IMR-90 (cell line): ENCODE measurements at regions not wholly inside any gene's neighbourhood (a gene's known extent, or its start where the extent isn't known, plus 50 kb on each side); places are given as distances from the start of the nearest gene placed in this dataset.

Experiments
- ATAC-seq: fragments of 200-7000 bp; cut with Tn5 transposase; 2 replicates; pipeline ENCODE4 v1.9.1; 2020; ENCODE audit warnings: low read depth, mild to moderate bottlenecking, moderate library complexity
- BruUV-seq: library from RNA; stranded (reverse); fragments of 400-500 nt; replicated peaks from 2 replicates; lab custom pipeline; 2021; lab: Mats Ljungman, UMichigan
- CTCF ChIA-PET: fragments of 300-600 bp; formaldehyde crosslinking; extraction: SDS; loops from one replicate; lab custom pipeline; 2021; ENCODE audit warnings: antibody characterized with exemption; lab: Yijun Ruan, JAX
- POLR2A ChIA-PET: fragments of 300-600 bp; sonication (Branson Sonifier 250); formaldehyde crosslinking; loops from one replicate; lab custom pipeline; 2022; ENCODE audit warnings: antibody characterized with exemption; ENCODE audit not compliant: unreplicated experiment; lab: Charles Lee
- DNase-seq: peaks from one replicate; pipeline ENCODE4 v3.0.0; 2013
- H2AFZ ChIP-seq: replicated peaks from 2 replicates; pipeline ENCODE3; 2013; ENCODE audit warnings: low read length, mild to moderate bottlenecking; ENCODE audit not compliant: poor library complexity
- H2AK5ac ChIP-seq: 2 replicates; pipeline ENCODE4 v1.6.1; 2013; ENCODE audit warnings: low read depth, low read length, inconsistent platforms
- H2AK9ac ChIP-seq: replicated peaks from 2 replicates; pipeline ENCODE3; 2013; ENCODE audit warnings: mild to moderate bottlenecking, low read depth, low read length, moderate library complexity; ENCODE audit not compliant: poor library complexity
- H2BK120ac ChIP-seq: 2 replicates; pipeline ENCODE4 v1.6.1; 2013; ENCODE audit warnings: low read depth, low read length, inconsistent platforms
- H2BK15ac ChIP-seq: 3 replicates; pipeline ENCODE4 v1.6.1; 2013; ENCODE audit warnings: low read depth, low read length, inconsistent platforms
- H2BK20ac ChIP-seq: 2 replicates; pipeline ENCODE4 v1.6.1; 2013; ENCODE audit warnings: low read depth, mild to moderate bottlenecking, inconsistent platforms, low read length, moderate library complexity
- H2BK5ac ChIP-seq: 2 replicates; pipeline ENCODE4 v1.6.1; 2013; ENCODE audit warnings: mild to moderate bottlenecking, low read depth, low read length, inconsistent platforms; ENCODE audit not compliant: poor library complexity, severe bottlenecking
- H3K14ac ChIP-seq: replicated peaks from 2 replicates; pipeline ENCODE4 v1.6.1; 2013; ENCODE audit warnings: low read depth, low read length, inconsistent platforms
- H3K18ac ChIP-seq: 2 replicates; pipeline ENCODE4 v1.6.1; 2013; ENCODE audit warnings: low read depth, low read length, control low read depth
- H3K23ac ChIP-seq: 2 replicates; pipeline ENCODE4 v1.6.1; 2013; ENCODE audit warnings: low read depth, low read length, inconsistent platforms
- H3K27ac ChIP-seq: 2 replicates; pipeline ENCODE4 v1.5.1; 2013; ENCODE audit warnings: mild to moderate bottlenecking, control low read depth, low read length; ENCODE audit not compliant: insufficient read depth
- H3K27me3 ChIP-seq: 2 replicates; pipeline ENCODE4 v1.6.1; 2013; ENCODE audit warnings: low read length; ENCODE audit not compliant: control insufficient read depth, insufficient read depth
- H3K36me3 ChIP-seq: 2 replicates; pipeline ENCODE4 v1.6.1; 2013; ENCODE audit warnings: low read length, mixed read lengths; ENCODE audit not compliant: control insufficient read depth, insufficient read depth
- H3K4ac ChIP-seq: 2 replicates; pipeline ENCODE4 v1.6.1; 2013; ENCODE audit warnings: low read depth, low read length, inconsistent platforms
- H3K4me1 ChIP-seq: 2 replicates; pipeline ENCODE4 v1.6.1; 2013; ENCODE audit warnings: low read length, mixed read lengths; ENCODE audit not compliant: control insufficient read depth, insufficient read depth
- H3K4me2 ChIP-seq: 2 replicates; pipeline ENCODE4 v1.6.1; 2013; ENCODE audit warnings: low read depth, mild to moderate bottlenecking, control low read depth, low read length, moderate library complexity
- H3K4me3 ChIP-seq: 2 replicates; pipeline ENCODE4 v1.5.1; 2013; ENCODE audit warnings: low read depth, mild to moderate bottlenecking, control low read depth, low read length, moderate library complexity; ENCODE audit not compliant: insufficient read depth
- H3K56ac ChIP-seq: 2 replicates; pipeline ENCODE4 v1.6.1; 2013; ENCODE audit warnings: low read length, inconsistent platforms; ENCODE audit not compliant: insufficient read depth; ENCODE audit errors: extremely low read depth
- H3K79me1 ChIP-seq, 2 experiments: 2 replicates each; pipeline ENCODE4 v1.6.1; 2013; ENCODE audit warnings: low read length in 2 of 2, inconsistent platforms in 1 of 2, low read depth in 1 of 2
- H3K9ac ChIP-seq: 2 replicates; pipeline ENCODE4 v1.6.1; 2013; ENCODE audit warnings: low read depth, low read length, control low read depth
- H3K9me1 ChIP-seq: 2 replicates; pipeline ENCODE4 v1.6.1; 2013; ENCODE audit warnings: low read length, inconsistent platforms; ENCODE audit not compliant: insufficient read depth
- H3K9me3 ChIP-seq: 2 replicates; pipeline ENCODE4 v1.6.1; 2013; ENCODE audit warnings: low read length; ENCODE audit not compliant: control insufficient read depth, insufficient read depth
- H4K20me1 ChIP-seq: 2 replicates; pipeline ENCODE4 v1.6.1; 2013; ENCODE audit warnings: low read length, inconsistent platforms; ENCODE audit not compliant: insufficient read depth
- H4K5ac ChIP-seq: 2 replicates; pipeline ENCODE4 v1.6.1; 2013; ENCODE audit warnings: mild to moderate bottlenecking, low read depth, low read length, control low read depth
- H4K8ac ChIP-seq, 2 experiments: 2 replicates each; pipeline ENCODE4 v1.6.1; 2013; ENCODE audit warnings: low read depth in 2 of 2, low read length in 2 of 2, control low read depth in 1 of 2, inconsistent platforms in 1 of 2
- H4K91ac ChIP-seq: 2 replicates; pipeline ENCODE4 v1.6.1; 2013; ENCODE audit warnings: low read depth, low read length, inconsistent platforms; ENCODE audit not compliant: insufficient read depth
- BHLHE40 ChIP-seq: fragments of 150-350 bp; IDR thresholded peaks from 2 replicates; pipeline ENCODE4 v1.6.1; 2016; ENCODE audit warnings: mild to moderate bottlenecking, low read depth, low read length
- MAFK ChIP-seq: IDR thresholded peaks from 2 replicates; pipeline ENCODE4 v1.6.1; 2012; ENCODE audit warnings: low read depth, low read length, improper control_type of control experiment
- RCOR1 ChIP-seq: IDR thresholded peaks from 2 replicates; pipeline ENCODE4 v1.6.1; 2012; ENCODE audit warnings: mild to moderate bottlenecking, low read length, improper control_type of control experiment; ENCODE audit not compliant: insufficient replicate concordance
- RFX5 ChIP-seq: IDR thresholded peaks from 2 replicates; pipeline ENCODE4 v1.8.0; 2012; ENCODE audit warnings: low read depth, mild to moderate bottlenecking, low read length, moderate library complexity
- WGBS, 2 experiments: methylation state at CpG; one replicate each; pipeline versions ENCODE4 v1.1.5 to v1.1.7; 2013; ENCODE audit warnings: missing lambda C conversion rate in 2 of 2; ENCODE audit not compliant: insufficient read length in 1 of 2; ENCODE audit errors: extremely low coverage in 2 of 2; 5-methylcytosine and 5-hydroxymethylcytosine counted together
- dilution Hi-C: fragments of 300-500 bp; cut with HindIII; formaldehyde crosslinking; loops from one replicate; pipeline ENCODE4 v1.14.3; 2018; ENCODE audit warnings: low sequenced_read_pairs; ENCODE audit not compliant: unreplicated experiment
- in situ Hi-C: fragments of 300-500 bp; cut with MboI; formaldehyde crosslinking; loops from 3 replicates; pipeline ENCODE4 v1.14.3; 2019; ENCODE audit warnings: low sequenced_read_pairs, inconsistent platforms, mixed read lengths
- intact Hi-C: fragments of 100-400 bp; cut with micrococcal nuclease; formaldehyde crosslinking; loops from 2 replicates; pipeline ENCODE4 v1.10.0; 2022

DNA sequence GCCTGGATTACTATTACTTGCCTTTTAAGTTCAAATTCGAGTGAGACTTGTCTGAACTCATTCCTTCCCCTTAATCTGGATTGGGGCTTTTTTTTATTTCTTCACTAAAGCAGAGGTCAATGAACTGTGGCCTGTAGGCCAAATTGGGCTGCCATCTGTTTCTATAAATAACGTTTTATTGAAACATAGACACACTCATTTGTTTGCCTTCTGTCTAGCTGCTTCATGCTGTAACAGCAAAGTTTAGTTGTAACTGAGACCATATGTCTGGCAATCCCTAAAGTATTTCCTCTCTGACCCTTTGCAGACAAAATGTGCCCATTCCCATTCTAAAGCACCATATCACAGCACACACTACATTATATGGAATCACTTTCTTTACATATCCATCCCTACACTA, 207.9 kb upstream of the ISX start:
- CTCF ChIA-PET, result no interaction called here

More for the DNA sequence above, 207.9 kb upstream of the ISX start:
- Histone ChIP-seq H3K14ac (no peak overlapping the region), H2AFZ (no peak overlapping the region), H3K4me3 (no peak overlapping the region), H3K9ac (no peak overlapping the region), H3K56ac (no peak overlapping the region), H4K20me1 (no peaks in the 10 kb centered on the region), H3K27me3 (no peaks in the 10 kb centered on the region), H3K79me1 (no peaks in the 10 kb centered on the region), H3K23ac (no peak overlapping the region), H3K9me3 (peaks cover 21% of the 10 kb centered on the region), H3K27ac (no peak overlapping the region), H2AK9ac (no peak overlapping the region), H2BK5ac (no peak overlapping the region), H3K18ac (no peak overlapping the region), H2AK5ac (no peak overlapping the region), H4K8ac (no peak overlapping the region), H3K4me2 (no peak overlapping the region), H3K36me3 (no peaks in the 10 kb centered on the region), H3K9me1 (no peaks in the 10 kb centered on the region), H2BK15ac (no peak overlapping the region), H2BK20ac (no peak overlapping the region), H4K5ac (no peak overlapping the region), H2BK120ac (no peak overlapping the region), H3K4ac (no peak overlapping the region), H3K4me1 (no peaks in the 10 kb centered on the region), H4K91ac (no peak overlapping the region)
- in situ Hi-C loops, result no loop called here
- intact Hi-C loops, result no loop called here
- dilution Hi-C loops, result no loop called here
- POLR2A ChIA-PET, result no interaction called here
- BruUV-seq, result no TSS peak
- ATAC-seq (no peak), DNase-seq (no peak)
- TF ChIP-seq RFX5, result no peak
- TF ChIP-seq BHLHE40, result no peak
- TF ChIP-seq RCOR1, result no peak
- no peak for TF ChIP-seq MAFK
- WGBS, 2 experiments, result no CpG with 5 or more reads among the region's 2 CpGs
